Bronchial epithelial cell (primary cell): ENCODE measurements at regions not wholly inside any gene's neighbourhood (a gene's known extent, or its start where the extent isn't known, plus 50 kb on each side); places are given as distances from the start of the nearest gene placed in this dataset.
"Not testable (repeated sequence)": the region's sequence is repeated elsewhere in the genome, so short reads cannot be mapped to it uniquely, and the experiment has no call there.

Experiments
- DNase-seq: peaks from one replicate; pipeline ENCODE4 v3.0.0-alpha.2; 2010; ENCODE audit warnings: low read depth
- FAIRE-seq: peaks from 2 replicates; lab custom pipeline; 2011; peaks lifted over from hg19 to GRCh38; lab: Jason Lieb, UNC
- H3K27me3 ChIP-seq: 2 replicates; pipeline ENCODE4 v1.5.1; 2011; ENCODE audit warnings: low read length; ENCODE audit not compliant: control insufficient read depth, insufficient read depth
- H3K36me3 ChIP-seq: 2 replicates; pipeline ENCODE4 v1.5.1; 2011; ENCODE audit warnings: low read length; ENCODE audit not compliant: control insufficient read depth, insufficient read depth
- H3K4me3 ChIP-seq: 2 replicates; pipeline ENCODE4 v1.5.1; 2011; ENCODE audit warnings: mild to moderate bottlenecking, low read depth, low read length, control low read depth
- TF ChIP-seq, protein P1 (sequence below): IDR thresholded peaks from 2 replicates; pipeline ENCODE4 v1.5.1; 2011; ENCODE audit warnings: mild to moderate bottlenecking, moderate library complexity, low read length, control low read depth, inconsistent platforms; ENCODE audit not compliant: insufficient read depth, severe bottlenecking

DNA sequence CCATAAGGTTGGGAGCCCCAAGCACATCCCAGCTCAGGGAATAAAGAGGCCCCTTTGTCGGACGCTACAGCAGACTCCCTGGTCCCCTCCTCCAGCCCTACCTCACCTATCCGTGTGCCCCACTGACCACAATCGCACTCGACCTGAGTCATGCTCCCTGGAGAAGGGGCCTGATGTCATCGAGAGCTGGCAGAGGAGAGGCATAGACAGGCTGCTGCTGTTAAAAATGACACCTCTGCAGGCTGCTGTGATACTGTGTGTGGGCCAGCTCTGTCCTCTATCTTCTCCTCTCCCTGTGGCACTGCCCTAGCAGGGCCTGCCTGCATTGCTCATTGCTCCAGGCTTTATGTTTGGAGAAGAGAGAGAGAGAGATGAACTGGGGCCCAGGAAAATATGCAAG, 123.4 kb upstream of the SYT13 start:
- TF ChIP-seq, protein P1, sequence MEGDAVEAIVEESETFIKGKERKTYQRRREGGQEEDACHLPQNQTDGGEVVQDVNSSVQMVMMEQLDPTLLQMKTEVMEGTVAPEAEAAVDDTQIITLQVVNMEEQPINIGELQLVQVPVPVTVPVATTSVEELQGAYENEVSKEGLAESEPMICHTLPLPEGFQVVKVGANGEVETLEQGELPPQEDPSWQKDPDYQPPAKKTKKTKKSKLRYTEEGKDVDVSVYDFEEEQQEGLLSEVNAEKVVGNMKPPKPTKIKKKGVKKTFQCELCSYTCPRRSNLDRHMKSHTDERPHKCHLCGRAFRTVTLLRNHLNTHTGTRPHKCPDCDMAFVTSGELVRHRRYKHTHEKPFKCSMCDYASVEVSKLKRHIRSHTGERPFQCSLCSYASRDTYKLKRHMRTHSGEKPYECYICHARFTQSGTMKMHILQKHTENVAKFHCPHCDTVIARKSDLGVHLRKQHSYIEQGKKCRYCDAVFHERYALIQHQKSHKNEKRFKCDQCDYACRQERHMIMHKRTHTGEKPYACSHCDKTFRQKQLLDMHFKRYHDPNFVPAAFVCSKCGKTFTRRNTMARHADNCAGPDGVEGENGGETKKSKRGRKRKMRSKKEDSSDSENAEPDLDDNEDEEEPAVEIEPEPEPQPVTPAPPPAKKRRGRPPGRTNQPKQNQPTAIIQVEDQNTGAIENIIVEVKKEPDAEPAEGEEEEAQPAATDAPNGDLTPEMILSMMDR, result no peak
- Histone ChIP-seq H3K27me3 (peaks cover 8% of the 10 kb centered on the region), H3K36me3 (no peaks in the 10 kb centered on the region), H3K4me3 (no peak overlapping the region)
- no peak for FAIRE-seq
- DNase-seq, result no peak

DNA sequence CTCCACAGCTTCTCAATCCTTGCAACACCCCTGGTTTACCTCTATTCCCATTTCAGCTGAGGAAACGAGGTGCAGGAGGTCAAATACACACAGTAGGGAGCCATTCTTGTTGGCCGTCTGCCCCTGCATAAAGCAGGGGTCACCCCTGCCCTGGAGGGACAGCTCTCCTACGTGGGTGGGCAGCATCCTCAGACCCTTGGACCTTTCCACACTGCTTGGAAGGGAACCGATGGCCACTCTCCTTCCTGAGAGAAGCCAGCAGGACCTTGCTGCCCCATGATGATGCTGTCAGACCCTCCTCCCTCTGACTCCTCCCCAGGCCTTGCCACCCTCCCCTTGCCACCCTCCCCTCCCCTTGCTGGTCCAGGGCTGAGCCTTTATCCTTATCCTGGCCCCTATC, 121.1 kb upstream of the SYT13 start:
- TF ChIP-seq, protein P1, result no peak
- FAIRE-seq, result no peak
- no peak overlapping the region for H3K4me3 ChIP-seq
- no peak for DNase-seq
- no peaks in the 10 kb centered on the region for H3K36me3 ChIP-seq
- peaks cover 8% of the 10 kb centered on the region for H3K27me3 ChIP-seq

DNA sequence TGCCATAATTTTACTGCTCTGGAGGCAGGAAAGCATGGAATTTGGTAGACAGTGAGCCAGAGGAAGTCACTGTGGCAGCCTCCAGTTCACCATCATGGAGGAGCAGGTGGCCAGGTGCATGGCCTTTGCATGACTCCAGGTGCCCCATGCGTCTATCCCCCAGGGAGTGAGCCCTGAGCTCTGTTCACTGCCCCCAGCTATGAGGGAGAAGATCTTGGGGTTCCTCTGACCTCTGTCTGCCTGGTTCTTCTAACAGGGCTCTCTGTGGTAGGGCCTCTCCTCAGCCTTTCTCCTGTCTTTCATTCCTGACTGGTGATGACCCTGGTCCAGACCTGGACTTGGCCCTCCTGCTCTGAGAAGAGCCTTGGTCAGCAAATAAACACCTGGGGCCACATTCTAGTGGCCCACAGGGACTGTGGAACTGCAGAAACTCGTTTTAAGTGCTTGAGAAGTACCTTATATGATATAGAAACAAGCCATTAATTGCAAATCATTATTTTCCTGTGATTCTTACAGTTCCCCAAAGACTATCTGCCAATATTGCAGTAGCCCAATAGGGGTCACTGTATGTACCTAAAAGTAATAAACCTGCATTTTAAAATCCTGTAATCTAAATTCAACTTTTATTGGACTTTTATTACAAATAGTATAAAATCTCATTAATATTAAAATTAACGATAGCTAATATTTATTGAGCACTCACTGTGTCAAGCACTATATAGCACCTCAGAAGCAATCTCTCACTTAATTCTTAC, 120.0 kb upstream of the SYT13 start:
- no peak for FAIRE-seq

DNA sequence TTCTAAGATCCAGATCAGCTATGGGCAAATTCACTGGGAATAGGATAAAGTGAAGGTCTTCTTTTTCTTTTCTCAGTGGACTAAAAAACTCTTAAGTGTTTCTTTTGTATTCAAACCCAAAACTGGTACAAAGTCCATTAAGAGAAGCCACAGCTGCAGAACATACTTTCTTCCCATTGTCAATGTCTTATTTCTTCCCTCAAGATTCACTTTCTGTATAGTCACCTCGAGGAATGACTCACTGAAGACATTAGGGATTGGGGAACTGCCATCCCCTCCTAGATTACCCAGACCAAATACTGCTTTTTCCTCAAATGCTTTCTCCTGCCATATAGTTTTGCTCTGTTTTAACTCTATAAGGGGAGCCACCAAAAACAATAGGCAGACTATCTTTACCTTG, 117.4 kb upstream of the SYT13 start:
- peak; percentile 72 for FAIRE-seq
- not testable (repeated sequence) for H3K36me3 ChIP-seq, H3K4me3 ChIP-seq, H3K27me3 ChIP-seq, DNase-seq

More for the DNA sequence above, 120.0 kb upstream of the SYT13 start:
- peak; percentile 16 for DNase-seq
- Histone ChIP-seq H3K27me3 (peaks cover 4% of the 10 kb centered on the region), H3K4me3 (no peak overlapping the region), H3K36me3 (no peaks in the 10 kb centered on the region)
- TF ChIP-seq, protein P1, result peak; percentile 15

DNA sequence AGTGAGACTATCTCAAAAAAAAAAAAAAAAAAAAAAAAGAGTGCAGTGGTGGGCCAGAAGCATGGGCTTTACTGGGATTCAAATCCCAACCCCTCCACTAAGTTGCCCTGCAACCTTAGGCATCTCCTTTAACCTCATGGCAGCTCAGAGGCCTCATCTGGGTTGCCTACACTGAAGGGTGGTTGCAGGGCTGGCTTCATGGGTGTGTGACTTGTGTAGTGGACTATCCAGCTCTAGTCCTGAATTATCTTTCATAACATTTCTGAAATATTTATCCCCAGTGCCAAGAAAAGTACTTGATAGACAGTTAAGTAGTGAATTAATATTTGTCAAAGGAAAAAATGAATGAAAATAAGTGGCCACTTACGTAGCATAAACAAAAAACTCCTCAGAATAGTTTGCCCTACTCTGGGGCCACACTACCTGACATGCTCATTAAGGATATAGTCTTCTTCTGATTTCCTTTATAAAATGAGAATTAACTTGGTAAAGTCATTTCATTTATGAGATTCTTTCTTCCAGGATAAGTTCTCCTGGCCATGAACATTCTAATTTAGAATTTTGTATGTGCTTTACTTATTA, 116.0 kb upstream of the SYT13 start:
- TF ChIP-seq, protein P1, result no peak
- FAIRE-seq, result no peak
- Histone ChIP-seq H3K27me3 (no peaks in the 10 kb centered on the region), H3K36me3 (no peaks in the 10 kb centered on the region), H3K4me3 (no peak overlapping the region)
- no peak for DNase-seq

DNA sequence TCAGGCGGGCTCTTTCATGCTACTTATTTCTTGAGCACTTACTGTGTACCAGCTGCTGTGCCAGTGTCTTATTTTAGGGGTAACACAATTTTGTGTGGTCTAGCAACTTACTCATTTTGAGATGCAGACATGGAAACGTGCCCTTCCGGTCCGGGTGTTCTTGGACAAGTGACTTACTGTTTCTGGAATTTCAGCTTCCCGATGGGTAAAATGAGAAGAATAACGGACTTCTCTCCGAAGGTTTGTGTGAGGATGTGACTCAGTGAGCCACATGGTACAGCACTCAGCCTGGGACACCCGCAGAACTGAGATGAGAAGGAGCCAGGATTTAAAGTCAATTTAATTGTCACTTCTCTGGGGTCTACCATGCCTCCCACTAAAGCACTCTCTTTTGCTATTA, 114.5 kb upstream of the SYT13 start:
- peak; percentile 20 for DNase-seq
- TF ChIP-seq, protein P1, result no peak
- H3K27me3 ChIP-seq, result no peaks in the 10 kb centered on the region
- H3K36me3 ChIP-seq, result no peaks in the 10 kb centered on the region
- H3K4me3 ChIP-seq, result no peak overlapping the region
- FAIRE-seq, result no peak
